Retinal pigment epithelial cell (primary cell): ENCODE measurements at regions not wholly inside any gene's neighbourhood (a gene's known extent, or its start where the extent isn't known, plus 50 kb on each side); places are given as distances from the start of the nearest gene placed in this dataset.

Experiments
- DNase-seq: peaks from one replicate; pipeline ENCODE4 v3.0.0-alpha.2; 2010; ENCODE audit warnings: low read depth
- H3K4me3 ChIP-seq: 2 replicates; pipeline ENCODE4 v1.5.1; 2011; ENCODE audit warnings: mild to moderate bottlenecking, low read length, control low read depth, moderate library complexity
- CTCF ChIP-seq: conservative IDR thresholded peaks from 2 replicates; pipeline ENCODE4 v1.5.1; 2011; ENCODE audit warnings: low read depth, low read length, control low read depth, inconsistent platforms

- DNase-seq, result no peak
- TF ChIP-seq CTCF, result no peak
- no peak overlapping the region for H3K4me3 ChIP-seq
These were observed 218.5 kb upstream of the HDAC4 start for GRCh38 chr2:239619369-239619768.

- no peak overlapping the region for H3K4me3 ChIP-seq
- no peak for DNase-seq
- TF ChIP-seq CTCF, result no peak
These were observed 215.9 kb upstream of the HDAC4 start for GRCh38 chr2:239616729-239617128.

DNA sequence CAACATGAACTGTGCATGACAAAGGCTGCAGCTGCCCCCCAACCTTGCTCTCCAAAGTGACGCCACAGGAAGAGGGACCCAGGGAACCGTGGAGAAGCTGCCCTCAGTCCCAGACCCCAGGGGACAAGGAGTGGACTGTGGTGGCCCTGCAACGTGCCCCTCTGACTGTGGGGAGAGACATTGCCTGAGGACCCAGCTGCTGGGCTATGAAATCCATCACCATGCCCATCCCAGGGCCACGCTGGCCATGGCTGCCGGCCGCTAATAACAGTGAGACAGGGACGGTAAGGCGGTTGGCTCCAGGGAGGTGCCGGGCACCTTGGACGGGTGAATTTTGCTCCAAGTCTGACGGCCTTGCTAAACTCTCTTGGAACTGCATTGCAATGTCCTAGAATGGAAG lies 211.3 kb upstream of the HDAC4 start:
- DNase-seq, result no peak
- H3K4me3 ChIP-seq, result no peak overlapping the region
- TF ChIP-seq CTCF, result no peak

DNA sequence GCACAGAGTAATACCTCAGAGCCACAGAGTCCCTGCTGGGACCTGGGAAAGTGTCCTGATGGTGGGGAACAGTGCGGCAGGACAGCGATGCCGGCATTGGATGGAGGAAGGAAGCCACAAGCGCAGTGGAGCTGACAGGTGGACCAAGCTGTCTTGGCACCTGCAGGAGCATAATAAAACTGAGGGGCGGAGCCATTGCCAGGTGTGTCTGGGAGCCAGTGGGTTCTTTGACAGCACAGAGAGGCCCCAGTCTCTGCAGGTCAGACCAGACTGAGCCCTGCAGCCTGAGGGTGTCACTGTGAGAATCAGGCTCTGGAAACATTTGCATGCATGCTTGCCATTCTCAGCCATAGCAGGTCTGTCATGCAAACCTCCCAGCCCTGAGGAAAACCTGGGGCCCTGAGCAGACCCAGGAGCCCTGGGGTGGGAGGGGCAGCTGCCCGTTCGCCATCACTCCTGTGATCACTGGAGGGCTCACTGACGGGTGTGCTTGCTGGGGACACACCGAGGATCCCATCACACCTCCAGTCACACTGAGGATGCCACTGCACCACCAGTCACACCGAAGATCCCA lies 210.5 kb upstream of the HDAC4 start:
- no peak for DNase-seq
- TF ChIP-seq CTCF, result no peak
- H3K4me3 ChIP-seq, result no peak overlapping the region

GRCh38 chr2:239610457-239611221 lies 209.8 kb upstream of the HDAC4 start:
- H3K4me3 ChIP-seq, result no peak overlapping the region
- no peak for DNase-seq
- no peak for TF ChIP-seq CTCF

DNA sequence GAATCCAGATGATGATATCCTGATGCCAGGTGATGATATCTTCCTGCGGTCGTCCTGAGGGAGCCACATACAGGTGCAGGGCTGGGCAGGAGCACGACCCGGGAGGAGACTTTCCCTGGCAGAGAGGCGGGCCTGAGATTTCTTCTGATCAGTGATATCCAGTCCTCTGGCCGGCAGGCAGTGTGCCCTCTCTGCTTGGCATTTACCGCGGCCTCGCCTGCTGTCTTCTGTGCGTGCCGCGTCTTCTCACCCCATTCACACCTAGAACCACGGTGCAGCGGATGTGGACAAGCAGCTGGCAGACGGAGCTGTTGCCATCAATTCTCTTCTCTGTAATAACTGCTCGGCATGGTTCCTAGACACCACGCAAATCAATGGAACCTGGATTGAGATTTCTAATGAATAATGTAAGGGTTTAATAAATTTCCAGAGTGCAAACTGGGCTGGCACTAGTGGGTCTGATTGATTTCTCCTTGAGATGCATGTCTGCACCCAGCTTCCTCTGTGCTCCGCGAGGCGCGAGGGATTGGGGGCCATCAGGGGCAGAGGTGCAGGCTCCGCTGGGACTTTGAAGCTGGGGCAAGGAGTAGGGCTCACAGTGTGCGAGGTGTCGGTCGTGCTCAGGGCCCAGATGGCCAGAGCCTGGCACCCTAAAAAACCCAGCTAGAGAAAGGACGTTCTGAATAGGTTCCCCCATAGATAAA lies 208.9 kb upstream of the HDAC4 start:
- no peak overlapping the region for H3K4me3 ChIP-seq
- DNase-seq, result no peak
- TF ChIP-seq CTCF, result no peak
